SH-SY5Y (cell line): ENCODE measurements at regions not wholly inside any gene's neighbourhood (a gene's known extent, or its start where the extent isn't known, plus 50 kb on each side); places are given as distances from the start of the nearest gene placed in this dataset.

ENCODE experiments used
- GATA2 ChIP-seq: IDR thresholded peaks from 2 replicates; pipeline ENCODE4 v1.6.1; 2011; ENCODE audit warnings: mild to moderate bottlenecking, low read depth, low read length
- GATA3 ChIP-seq: IDR thresholded peaks from 2 replicates; pipeline ENCODE4 v1.6.1; 2011; ENCODE audit warnings: low read depth, mild to moderate bottlenecking, low read length, moderate library complexity

DNA sequence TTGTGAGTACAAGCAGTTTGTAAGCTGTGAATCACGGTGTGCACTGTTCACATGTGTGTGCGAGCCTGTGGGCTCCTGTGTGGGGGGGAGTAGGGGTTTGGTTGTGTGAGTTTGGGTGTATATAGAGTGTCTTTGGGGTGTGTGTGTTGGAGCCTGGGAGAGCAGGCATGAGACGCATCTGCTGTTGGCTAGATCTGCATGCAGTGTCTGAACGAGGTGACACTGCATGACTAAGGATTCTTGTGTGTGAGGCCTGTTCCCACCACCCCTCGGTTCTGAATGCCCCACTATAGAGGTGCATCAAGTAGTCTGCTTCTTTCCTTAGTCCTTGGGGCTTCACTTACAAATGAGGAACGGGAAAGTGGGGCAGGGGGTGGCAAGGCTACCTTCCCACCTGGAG, 68.4 kb downstream of the MAGEF1 start:
- TF ChIP-seq GATA2 (no peak), GATA3 (no peak)
